ENCODE measurements at regions not wholly inside any gene's neighbourhood (a gene's known extent, or its start where the extent isn't known, plus 50 kb on each side); places are given as distances from the start of the nearest gene placed in this dataset.

DNA sequence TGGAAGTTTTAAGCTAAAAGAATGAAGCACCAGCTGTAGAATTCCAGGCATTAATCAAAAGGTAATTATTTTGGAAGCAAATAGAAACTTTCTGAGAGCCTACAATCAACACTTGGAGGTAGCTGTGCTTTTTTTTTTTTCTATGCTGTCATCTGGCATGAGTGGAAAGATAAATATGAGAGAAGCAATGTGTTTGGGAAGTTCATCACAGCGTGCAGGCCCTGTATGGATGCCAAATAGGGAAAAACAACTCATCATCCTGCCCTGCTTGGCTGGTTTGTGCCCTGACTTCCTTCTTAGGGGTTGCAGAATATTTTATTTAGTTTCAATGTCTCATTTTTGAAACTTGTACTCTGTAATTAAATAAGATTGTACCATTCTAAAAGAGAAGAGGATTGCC is 437.4 kb downstream of the PIK3C3 start:
- no peak overlapping the region for H3K4me3 ChIP-seq (ENCODE audit: control insufficient read depth, low read depth, low read length)
- no peak for TF ChIP-seq CTCF (IDR thresholded peaks at IDR 0.05; ENCODE audit: control insufficient read depth, insufficient read depth, low read depth, low read length, missing control alignments)
- DNase-seq (ENCODE audit: low read depth): no peak

GRCh38 chr18:42392926-42393325 is 437.9 kb downstream of the PIK3C3 start:
- DNase-seq (ENCODE audit: low read depth): no peak
- TF ChIP-seq CTCF (IDR thresholded peaks at IDR 0.05; ENCODE audit: control insufficient read depth, insufficient read depth, low read depth, low read length, missing control alignments): no peak
- no peak overlapping the region for H3K4me3 ChIP-seq (ENCODE audit: control insufficient read depth, low read depth, low read length)

GRCh38 chr18:42394238-42394637 is 439.2 kb downstream of the PIK3C3 start:
- no peak overlapping the region for H3K4me3 ChIP-seq (ENCODE audit: control insufficient read depth, low read depth, low read length)
- DNase-seq (ENCODE audit: low read depth): no peak
- no peak for TF ChIP-seq CTCF (IDR thresholded peaks at IDR 0.05; ENCODE audit: control insufficient read depth, insufficient read depth, low read depth, low read length, missing control alignments)

DNA sequence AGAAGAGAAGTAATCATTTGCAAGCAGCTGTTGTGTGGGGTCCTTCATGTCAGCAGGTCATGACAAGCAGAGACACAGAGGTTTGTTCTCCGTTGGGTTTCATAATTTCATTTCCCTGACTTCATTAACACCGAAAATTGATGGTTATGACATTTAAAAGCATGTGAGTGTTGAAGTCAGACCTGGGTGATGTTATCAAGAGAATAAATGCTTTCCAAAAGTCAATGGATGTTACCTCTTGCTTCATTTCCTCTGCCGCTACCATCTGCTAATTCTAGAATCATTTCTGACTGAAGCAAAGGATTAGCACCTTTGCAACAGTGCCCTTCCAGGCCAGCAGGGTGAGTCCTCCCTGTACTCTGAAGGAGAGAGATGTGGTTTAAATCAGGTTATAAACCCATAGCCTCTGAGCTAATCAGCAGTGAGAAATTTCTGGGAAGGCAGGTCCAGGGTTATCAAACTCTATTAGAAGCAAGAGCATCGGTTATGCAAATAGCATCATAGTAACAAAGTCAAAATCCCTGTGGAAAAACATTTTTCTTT is 446.2 kb downstream of the PIK3C3 start:
- no peak for TF ChIP-seq CTCF (IDR thresholded peaks at IDR 0.05; ENCODE audit: control insufficient read depth, insufficient read depth, low read depth, low read length, missing control alignments)
- H3K4me3 ChIP-seq (ENCODE audit: control insufficient read depth, low read depth, low read length): no peak overlapping the region
- DNase-seq (ENCODE audit: low read depth): no peak

DNA sequence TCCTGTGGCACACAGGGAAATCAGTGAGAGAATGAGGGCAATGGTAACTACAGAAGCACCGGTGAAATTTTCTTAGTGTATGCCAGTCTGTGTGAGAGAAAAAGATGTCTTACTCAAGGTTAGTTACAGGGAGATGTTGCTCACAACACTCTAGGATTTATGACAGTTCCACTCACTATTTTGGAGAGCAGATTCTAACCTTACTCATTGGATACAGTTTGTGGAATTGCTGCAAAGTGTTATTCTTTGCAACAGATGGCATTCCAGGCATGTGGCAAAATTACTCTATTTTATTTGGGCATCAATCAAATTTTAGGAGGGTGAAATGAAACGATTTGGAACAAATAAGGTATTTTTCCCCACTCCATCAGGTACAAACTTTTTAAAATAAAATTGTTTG is 449.1 kb downstream of the PIK3C3 start:
- H3K4me3 ChIP-seq (ENCODE audit: control insufficient read depth, low read depth, low read length): no peak overlapping the region
- no peak for DNase-seq (ENCODE audit: low read depth)
- no peak for TF ChIP-seq CTCF (IDR thresholded peaks at IDR 0.05; ENCODE audit: control insufficient read depth, insufficient read depth, low read depth, low read length, missing control alignments)

DNA sequence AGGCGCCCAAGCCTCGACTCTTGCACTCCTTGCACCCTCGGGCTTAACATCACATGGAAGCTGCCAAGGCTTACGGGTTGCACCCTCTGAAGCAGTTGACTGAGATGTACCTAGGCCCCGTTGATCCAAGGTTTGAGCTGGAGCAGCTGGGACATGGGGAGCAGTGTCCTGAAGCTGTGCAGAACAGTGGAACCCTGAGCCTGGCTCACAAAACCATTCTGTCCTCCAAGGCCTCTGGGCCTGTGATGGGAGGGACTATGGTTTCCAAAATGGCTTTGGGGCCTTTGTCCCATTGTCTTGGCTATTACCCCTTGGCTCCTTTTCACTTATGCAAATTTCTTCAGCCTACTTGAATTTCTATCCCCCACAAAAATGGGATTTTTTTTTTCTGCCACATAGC is 454.0 kb downstream of the PIK3C3 start:
- TF ChIP-seq CTCF (IDR thresholded peaks at IDR 0.05; ENCODE audit: control insufficient read depth, insufficient read depth, low read depth, low read length, missing control alignments): no peak
- no peak for DNase-seq (ENCODE audit: low read depth)
- H3K4me3 ChIP-seq (ENCODE audit: control insufficient read depth, low read depth, low read length): no peak overlapping the region

DNA sequence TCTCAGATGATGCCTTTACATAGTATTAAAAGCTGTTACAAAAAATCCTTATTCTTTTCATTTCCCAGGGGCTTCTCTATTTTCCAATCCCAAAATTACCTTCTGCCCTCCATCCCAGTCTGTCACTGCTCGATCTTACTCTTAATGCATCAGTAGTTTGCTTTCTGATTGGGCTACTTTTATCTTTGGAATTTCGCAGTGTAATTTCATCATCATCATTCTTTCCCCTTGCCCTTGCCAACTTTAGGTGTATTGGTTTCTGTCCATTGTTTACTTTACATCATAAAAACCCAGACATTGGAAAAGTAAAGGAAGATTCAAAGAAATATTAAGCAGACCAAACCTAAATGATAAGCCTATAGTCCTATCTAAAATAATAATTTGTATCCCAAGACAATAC is 457.2 kb downstream of the PIK3C3 start:
- no peak for DNase-seq (ENCODE audit: low read depth)
- no peak for TF ChIP-seq CTCF (IDR thresholded peaks at IDR 0.05; ENCODE audit: control insufficient read depth, insufficient read depth, low read depth, low read length, missing control alignments)
- no peak overlapping the region for H3K4me3 ChIP-seq (ENCODE audit: control insufficient read depth, low read depth, low read length)

Data from AG09309 (cell line).